Nephron progenitor cell (in vitro differentiated cells): ENCODE measurements at regions not wholly inside any gene's neighbourhood (a gene's known extent, or its start where the extent isn't known, plus 50 kb on each side); places are given as distances from the start of the nearest gene placed in this dataset.
"Not testable (repeated sequence)": the region's sequence is repeated elsewhere in the genome, so short reads cannot be mapped to it uniquely, and the experiment has no call there.

Experiments
- DNase-seq: peaks from one replicate; pipeline ENCODE4 v3.0.0; 2021
- H3K27ac Mint-ChIP-seq: 2 replicates; pipeline ENCODE4 v1.8.0; 2021; ENCODE audit warnings: mild to moderate bottlenecking, moderate library complexity, mixed read lengths
- H3K27me3 Mint-ChIP-seq: 2 replicates; pipeline ENCODE4 v1.8.0; 2021; ENCODE audit warnings: mild to moderate bottlenecking, low read depth, mixed read lengths; ENCODE audit not compliant: poor library complexity
- H3K36me3 Mint-ChIP-seq: 2 replicates; pipeline ENCODE4 v1.8.0; 2021; ENCODE audit warnings: low read depth, mixed read lengths
- H3K4me1 Mint-ChIP-seq: 2 replicates; pipeline ENCODE4 v1.8.0; 2021; ENCODE audit warnings: mixed read lengths
- H3K4me3 Mint-ChIP-seq: 2 replicates; pipeline ENCODE4 v1.8.0; 2021; ENCODE audit warnings: mild to moderate bottlenecking, moderate library complexity, mixed read lengths
- H3K9me3 Mint-ChIP-seq: 2 replicates; pipeline ENCODE4 v1.8.0; 2021; ENCODE audit warnings: mild to moderate bottlenecking, moderate library complexity, mixed read lengths
- TF ChIP-seq, protein P1 (sequence below): fragments of 200-600 bp; sonication (generic); IDR thresholded peaks from 2 replicates; pipeline ENCODE4 v1.5.0; 2021; ENCODE audit warnings: antibody characterized with exemption

GRCh38 chr16:60413969-60414368 is 1622.3 kb downstream of the CDH8 start:
- no peak overlapping the region for H3K4me3 Mint-ChIP-seq
- H3K27ac Mint-ChIP-seq: no peak overlapping the region
- no peaks in the 10 kb centered on the region for H3K27me3 Mint-ChIP-seq
- no peaks in the 10 kb centered on the region for H3K36me3 Mint-ChIP-seq
- DNase-seq: no peak
- H3K9me3 Mint-ChIP-seq: no peaks in the 10 kb centered on the region
- TF ChIP-seq, protein P1, sequence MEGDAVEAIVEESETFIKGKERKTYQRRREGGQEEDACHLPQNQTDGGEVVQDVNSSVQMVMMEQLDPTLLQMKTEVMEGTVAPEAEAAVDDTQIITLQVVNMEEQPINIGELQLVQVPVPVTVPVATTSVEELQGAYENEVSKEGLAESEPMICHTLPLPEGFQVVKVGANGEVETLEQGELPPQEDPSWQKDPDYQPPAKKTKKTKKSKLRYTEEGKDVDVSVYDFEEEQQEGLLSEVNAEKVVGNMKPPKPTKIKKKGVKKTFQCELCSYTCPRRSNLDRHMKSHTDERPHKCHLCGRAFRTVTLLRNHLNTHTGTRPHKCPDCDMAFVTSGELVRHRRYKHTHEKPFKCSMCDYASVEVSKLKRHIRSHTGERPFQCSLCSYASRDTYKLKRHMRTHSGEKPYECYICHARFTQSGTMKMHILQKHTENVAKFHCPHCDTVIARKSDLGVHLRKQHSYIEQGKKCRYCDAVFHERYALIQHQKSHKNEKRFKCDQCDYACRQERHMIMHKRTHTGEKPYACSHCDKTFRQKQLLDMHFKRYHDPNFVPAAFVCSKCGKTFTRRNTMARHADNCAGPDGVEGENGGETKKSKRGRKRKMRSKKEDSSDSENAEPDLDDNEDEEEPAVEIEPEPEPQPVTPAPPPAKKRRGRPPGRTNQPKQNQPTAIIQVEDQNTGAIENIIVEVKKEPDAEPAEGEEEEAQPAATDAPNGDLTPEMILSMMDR: no peak
- H3K4me1 Mint-ChIP-seq: no peaks in the 10 kb centered on the region

DNA sequence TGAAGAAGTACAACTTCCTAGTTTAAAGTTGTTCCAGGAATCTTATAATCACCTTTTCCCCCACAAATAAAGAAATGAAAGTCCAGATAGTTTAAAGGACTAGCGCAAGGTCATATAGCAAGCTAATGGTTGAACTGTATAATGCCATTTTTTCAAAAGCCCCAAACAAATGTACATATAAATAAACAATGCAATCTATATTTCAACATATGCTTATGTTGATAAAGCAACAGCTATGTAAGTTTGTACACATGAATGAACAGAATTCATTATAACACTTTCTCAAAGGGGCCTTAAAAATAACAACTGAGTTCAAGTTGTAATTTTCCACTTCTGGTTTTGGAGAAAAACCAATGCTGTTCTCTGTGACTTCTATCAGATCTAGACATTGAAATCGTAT is 1628.6 kb downstream of the CDH8 start:
- no peaks in the 10 kb centered on the region for H3K36me3 Mint-ChIP-seq
- DNase-seq: no peak

DNA sequence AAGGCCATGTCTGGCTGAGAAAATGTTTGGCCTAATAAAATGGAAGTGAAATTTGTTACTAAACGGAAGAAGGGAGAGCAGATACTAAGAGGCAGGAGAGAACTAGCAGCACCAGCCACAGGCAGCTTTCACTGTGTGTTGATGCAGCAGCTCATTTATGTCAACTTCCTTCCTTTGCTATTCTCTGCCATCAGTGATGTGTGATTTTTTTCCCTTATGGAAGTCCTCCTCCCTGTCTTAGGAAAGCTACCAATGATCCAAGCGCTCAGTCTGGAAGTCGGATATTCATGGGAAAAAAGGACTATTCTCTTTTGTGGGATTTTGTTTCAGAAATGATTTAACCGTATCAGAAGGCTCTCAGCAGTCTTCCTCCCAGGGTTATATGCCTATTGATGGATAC is 1629.2 kb downstream of the CDH8 start:
- Mint-ChIP-seq H3K9me3 (no peaks in the 10 kb centered on the region), H3K27ac (no peak overlapping the region), H3K4me1 (no peaks in the 10 kb centered on the region), H3K36me3 (no peaks in the 10 kb centered on the region), H3K27me3 (no peaks in the 10 kb centered on the region), H3K4me3 (no peak overlapping the region)
- TF ChIP-seq, protein P1: no peak
- no peak for DNase-seq

More for the DNA sequence above, 1628.6 kb downstream of the CDH8 start:
- TF ChIP-seq, protein P1: no peak
- Mint-ChIP-seq H3K9me3 (no peaks in the 10 kb centered on the region), H3K4me3 (no peak overlapping the region), H3K27ac (no peak overlapping the region), H3K4me1 (no peaks in the 10 kb centered on the region), H3K27me3 (no peaks in the 10 kb centered on the region)

GRCh38 chr16:60405286-60405685 is 1631.0 kb downstream of the CDH8 start:
- Mint-ChIP-seq H3K4me1 (no peaks in the 10 kb centered on the region), H3K27me3 (no peaks in the 10 kb centered on the region), H3K4me3 (no peak overlapping the region), H3K36me3 (no peaks in the 10 kb centered on the region), H3K9me3 (no peaks in the 10 kb centered on the region), H3K27ac (no peak overlapping the region)
- TF ChIP-seq, protein P1: no peak
- DNase-seq: no peak

DNA sequence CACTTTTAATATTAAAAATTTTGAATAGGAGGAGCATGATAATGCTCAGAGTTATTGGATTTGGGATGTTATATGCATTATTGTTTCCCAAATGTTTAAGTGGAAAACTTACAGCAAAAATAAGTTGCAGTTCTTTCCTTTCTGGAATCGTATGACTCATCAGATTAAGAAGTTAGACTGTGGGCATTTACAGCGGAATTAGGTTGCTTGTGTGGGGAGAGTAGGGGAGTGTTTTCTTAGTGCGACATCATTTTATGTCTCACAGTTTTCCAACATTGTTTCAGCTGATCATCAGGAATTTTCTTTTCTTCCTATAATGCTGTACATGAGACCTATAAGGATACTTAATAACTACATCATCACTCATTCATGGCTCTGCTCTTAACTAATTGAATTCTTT is 1631.8 kb downstream of the CDH8 start:
- Mint-ChIP-seq H3K27ac (no peak overlapping the region), H3K9me3 (no peaks in the 10 kb centered on the region), H3K4me3 (no peak overlapping the region), H3K4me1 (no peaks in the 10 kb centered on the region), H3K27me3 (no peaks in the 10 kb centered on the region), H3K36me3 (no peaks in the 10 kb centered on the region)
- DNase-seq: no peak
- TF ChIP-seq, protein P1: no peak

- H3K36me3 Mint-ChIP-seq, H3K4me1 Mint-ChIP-seq, H3K27me3 Mint-ChIP-seq, H3K27ac Mint-ChIP-seq, H3K9me3 Mint-ChIP-seq, DNase-seq, H3K4me3 Mint-ChIP-seq: not testable (repeated sequence)
Measured at GRCh38 chr16:60402941-60403340, 1633.3 kb downstream of the CDH8 start.

DNA sequence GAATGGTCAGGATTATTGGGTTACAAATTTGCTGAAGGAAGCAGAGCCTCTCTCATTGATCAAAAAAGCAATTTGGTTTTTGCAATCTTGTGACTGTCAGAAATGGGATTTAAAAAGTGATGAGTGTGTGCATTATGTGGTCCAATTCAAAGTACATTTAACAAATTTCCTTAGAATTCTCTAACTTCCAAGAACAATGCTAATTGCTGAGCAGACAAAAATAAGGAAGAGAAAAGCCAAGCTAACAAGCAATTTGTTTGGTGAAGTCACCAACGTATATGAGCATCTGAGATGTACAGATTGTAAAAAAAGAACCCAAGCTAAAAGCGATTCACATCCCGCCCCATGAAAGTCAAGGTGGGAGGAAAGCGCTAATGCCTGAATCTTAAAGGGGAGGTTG is 1643.9 kb downstream of the CDH8 start:
- Mint-ChIP-seq H3K4me1 (no peaks in the 10 kb centered on the region), H3K4me3 (no peak overlapping the region), H3K27ac (no peak overlapping the region), H3K27me3 (no peaks in the 10 kb centered on the region), H3K9me3 (no peaks in the 10 kb centered on the region), H3K36me3 (no peaks in the 10 kb centered on the region)
- no peak for DNase-seq
- TF ChIP-seq, protein P1: no peak
